Panc1 (cell line): ENCODE measurements at regions not wholly inside any gene's neighbourhood (a gene's known extent, or its start where the extent isn't known, plus 50 kb on each side); places are given as distances from the start of the nearest gene placed in this dataset.

Experiments
- CTCF ChIP-seq: fragments of 450-650 bp; IDR thresholded peaks from 2 replicates; pipeline ENCODE4 v1.5.1; 2017; ENCODE audit warnings: mild to moderate bottlenecking
- POLR2AphosphoS5 ChIP-seq: IDR thresholded peaks from 2 replicates; pipeline ENCODE4 v1.6.1; 2012; ENCODE audit warnings: mild to moderate bottlenecking, low read depth, low read length, moderate library complexity
- REST ChIP-seq, 2 experiments: IDR thresholded peaks; 2 replicates each; pipeline ENCODE4 v1.6.1; 2011 to 2012; ENCODE audit warnings: low read depth in 2 of 2, control low read depth in 1 of 2, low read length in 1 of 2, mild to moderate bottlenecking in 1 of 2, moderate library complexity in 1 of 2; ENCODE audit not compliant: insufficient read depth in 1 of 2
- SIN3A ChIP-seq: IDR thresholded peaks from 2 replicates; pipeline ENCODE4 v1.6.1; 2012; ENCODE audit warnings: low read depth, mild to moderate bottlenecking, low read length, moderate library complexity, borderline replicate concordance; ENCODE audit not compliant: insufficient read depth
- TCF7L2 ChIP-seq: IDR thresholded peaks from 2 replicates; pipeline ENCODE4 v1.6.1; 2011; ENCODE audit warnings: mild to moderate bottlenecking, low read depth, low read length, inconsistent platforms

- TF ChIP-seq CTCF (no peak), POLR2AphosphoS5 (no peak), REST (IDR thresholded peaks at IDR 0.05; ENCODE audit: insufficient read depth in 1 of 2, low read depth in 2 of 2, low read length in 1 of 2) (no peak), SIN3A (no peak), TCF7L2 (no peak)
These were observed 226.8 kb downstream of the CDC14C start for GRCh38 chr7:49151146-49151545.
